Neuronal stem cell (in vitro differentiated cells): ENCODE measurements at regions not wholly inside any gene's neighbourhood (a gene's known extent, or its start where the extent isn't known, plus 50 kb on each side); places are given as distances from the start of the nearest gene placed in this dataset.

Experiments
- DNase-seq: peaks from one replicate; pipeline ENCODE4 v3.0.0-alpha.2; 2013; ENCODE audit warnings: low spot score
- H2AFZ ChIP-seq: one replicate; pipeline ENCODE4 v1.6.1; 2013; ENCODE audit warnings: mild to moderate bottlenecking, low read length, inconsistent platforms
- H2AK5ac ChIP-seq: 2 replicates; pipeline ENCODE4 v1.6.1; 2013; ENCODE audit warnings: low read depth, mild to moderate bottlenecking, inconsistent platforms, low read length, moderate library complexity, mixed read lengths
- H2BK120ac ChIP-seq: 2 replicates; pipeline ENCODE4 v1.6.1; 2013; ENCODE audit warnings: low read depth, mild to moderate bottlenecking, inconsistent platforms, low read length, moderate library complexity, mixed read lengths
- H2BK12ac ChIP-seq: one replicate; pipeline ENCODE4 v1.6.1; 2013; ENCODE audit warnings: low read length, inconsistent platforms
- H2BK15ac ChIP-seq: 2 replicates; pipeline ENCODE4 v1.6.1; 2013; ENCODE audit warnings: mild to moderate bottlenecking, low read length, inconsistent platforms, mixed read lengths
- H2BK5ac ChIP-seq: one replicate; pipeline ENCODE4 v1.6.1; 2013; ENCODE audit warnings: inconsistent platforms, mild to moderate bottlenecking, low read length, moderate library complexity
- H3K14ac ChIP-seq: one replicate; pipeline ENCODE4 v1.6.1; 2013; ENCODE audit warnings: low read length, inconsistent platforms
- H3K18ac ChIP-seq: 2 replicates; pipeline ENCODE4 v1.6.1; 2013; ENCODE audit warnings: low read length, inconsistent platforms
- H3K23ac ChIP-seq: 2 replicates; pipeline ENCODE4 v1.6.1; 2013; ENCODE audit warnings: low read depth, mild to moderate bottlenecking, mixed read lengths, low read length, inconsistent platforms; ENCODE audit not compliant: poor library complexity
- H3K27ac ChIP-seq: replicated peaks from 3 replicates; pipeline ENCODE4 v1.5.1; 2013; ENCODE audit warnings: low read length, inconsistent platforms
- H3K27me3 ChIP-seq, 3 experiments: 2 replicates each; pipeline ENCODE4 v1.6.1; 2013; ENCODE audit warnings: low read length in 3 of 3, mild to moderate bottlenecking in 2 of 3, inconsistent platforms in 1 of 3, low read depth in 1 of 3, mixed read lengths in 1 of 3, moderate library complexity in 1 of 3; ENCODE audit not compliant: control insufficient read depth in 3 of 3, insufficient read depth in 3 of 3
- H3K36me3 ChIP-seq, 2 donors: replicated peaks in 1 of 2; 2 replicates each; pipeline ENCODE4 v1.6.1; 2013; ENCODE audit warnings: low read length in 2 of 2; ENCODE audit not compliant: control insufficient read depth in 2 of 2, insufficient read depth in 2 of 2
- H3K4ac ChIP-seq: 2 replicates; pipeline ENCODE4 v1.6.1; 2013; ENCODE audit warnings: inconsistent platforms, mild to moderate bottlenecking, low read length, moderate library complexity
- H3K4me1 ChIP-seq, 2 donors: 1 replicate in 1 of 2; 2 replicates in 1 of 2; pipeline ENCODE4 v1.6.1; 2013; ENCODE audit warnings: low read length in 2 of 2, low read depth in 1 of 2; ENCODE audit not compliant: control insufficient read depth in 2 of 2, insufficient read depth in 1 of 2
- H3K4me2 ChIP-seq: one replicate; pipeline ENCODE4 v1.6.1; 2013; ENCODE audit warnings: mild to moderate bottlenecking, low read length, inconsistent platforms; ENCODE audit not compliant: insufficient read depth, poor library complexity, severe bottlenecking
- H3K4me3 ChIP-seq, 2 donors: 2 replicates each; pipeline ENCODE4 v1.5.1; 2013; ENCODE audit warnings: low read length in 2 of 2, mild to moderate bottlenecking in 2 of 2, inconsistent platforms in 1 of 2, moderate library complexity in 1 of 2
- H3K79me1 ChIP-seq: one replicate; pipeline ENCODE4 v1.6.1; 2013; ENCODE audit warnings: low read depth, mild to moderate bottlenecking, inconsistent platforms, low read length, moderate library complexity
- H3K9ac ChIP-seq: one replicate; pipeline ENCODE4 v1.6.1; 2013; ENCODE audit warnings: mild to moderate bottlenecking, low read depth, low read length, inconsistent platforms; ENCODE audit not compliant: poor library complexity
- H3K9me3 ChIP-seq, 2 donors: replicated peaks in 1 of 2; 2 replicates each; pipeline versions ENCODE3 to v1.6.1; 2013; ENCODE audit warnings: low read length in 2 of 2, mild to moderate bottlenecking in 2 of 2, inconsistent platforms in 1 of 2, low read depth in 1 of 2, mixed read lengths in 1 of 2, moderate library complexity in 1 of 2; ENCODE audit not compliant: control insufficient read depth in 2 of 2, insufficient read depth in 1 of 2
- H4K8ac ChIP-seq: one replicate; pipeline ENCODE4 v1.6.1; 2013; ENCODE audit warnings: low read depth, mild to moderate bottlenecking, inconsistent platforms, low read length, moderate library complexity
- H4K91ac ChIP-seq: one replicate; pipeline ENCODE4 v1.6.1; 2013; ENCODE audit warnings: low read length, low read depth, mild to moderate bottlenecking, inconsistent platforms; ENCODE audit not compliant: poor library complexity
- WGBS, 2 donors: extraction: QIAGEN DNeasy Blood & Tissue Kit; methylation state at CpG; one replicate each; pipeline ENCODE4 v1.1.7; 2013; ENCODE audit warnings: missing lambda C conversion rate in 2 of 2, mixed read lengths in 1 of 2; ENCODE audit not compliant: insufficient read length in 2 of 2, insufficient replicate concordance in 1 of 2; ENCODE audit errors: extremely low coverage in 2 of 2; 5-methylcytosine and 5-hydroxymethylcytosine counted together

GRCh38 chr1:208604295-208604694 lies 360.1 kb upstream of the PLXNA2 start:
- Histone ChIP-seq H3K9me3 (no peaks in the 10 kb centered on the region), H4K91ac (no peak overlapping the region), H3K4me1 (peaks cover 8 to 25% of the 10 kb centered on the region in 2 donors), H4K8ac (no peak overlapping the region), H3K9ac (no peak overlapping the region), H2BK120ac (no peak overlapping the region), H3K79me1 (no peaks in the 10 kb centered on the region), H3K14ac (no peak overlapping the region), H3K4ac (no peak overlapping the region), H3K4me3 (no peak overlapping the region), H3K18ac (no peak overlapping the region), H3K4me2 (no peak overlapping the region), H3K36me3 (no peaks in the 10 kb centered on the region), H3K27ac (no peak overlapping the region), H2BK12ac (no peak overlapping the region), H2BK5ac (no peak overlapping the region), H3K27me3 (no peaks in the 10 kb centered on the region), H2AFZ (no peak overlapping the region), H2BK15ac (no peak overlapping the region), H3K23ac (no peak overlapping the region), H2AK5ac (no peak overlapping the region)
- WGBS, 2 donors: no CpG with 5 or more reads among the region's 4 CpGs
- no peak for DNase-seq

DNA sequence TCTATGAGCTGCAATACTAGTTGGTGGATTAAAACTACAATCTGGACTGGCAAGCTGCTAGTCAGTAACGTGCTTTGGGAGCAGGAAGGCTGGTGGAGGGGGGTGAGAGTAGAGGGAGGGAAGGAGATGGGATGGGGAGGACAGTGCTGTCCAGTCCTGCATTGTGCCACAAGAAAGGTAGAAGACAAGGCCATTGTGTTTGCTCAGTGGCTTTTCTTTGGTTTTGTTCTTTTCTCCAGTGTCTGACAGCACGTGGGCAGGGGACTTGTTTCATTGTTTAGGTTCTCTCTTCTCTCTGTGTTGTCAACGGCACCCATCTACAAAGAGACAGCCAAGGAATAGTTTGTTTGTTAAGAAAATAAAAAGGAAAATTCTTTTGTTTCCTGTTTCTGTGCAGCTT lies 362.8 kb upstream of the PLXNA2 start:
- peaks cover 0 to 6% of the 10 kb centered on the region in 2 donors for H3K4me1 ChIP-seq
- H3K36me3 ChIP-seq: no peaks in the 10 kb centered on the region
- H3K27me3 ChIP-seq: no peaks in the 10 kb centered on the region
- H2AFZ ChIP-seq: no peak overlapping the region
- H2BK120ac ChIP-seq: no peak overlapping the region
- H3K9ac ChIP-seq: no peak overlapping the region
- H3K79me1 ChIP-seq: no peaks in the 10 kb centered on the region
- no peak overlapping the region for H2BK5ac ChIP-seq
- no peak overlapping the region for H3K14ac ChIP-seq
- DNase-seq: no peak
- no peak overlapping the region for H3K18ac ChIP-seq
- no peak overlapping the region for H2AK5ac ChIP-seq
- H4K8ac ChIP-seq: no peak overlapping the region
- H3K23ac ChIP-seq: no peak overlapping the region
- no peak overlapping the region for H2BK15ac ChIP-seq
- no peak overlapping the region for H3K4ac ChIP-seq
- H3K27ac ChIP-seq: no peak overlapping the region
- H4K91ac ChIP-seq: no peak overlapping the region
- no CpG with 5 or more reads among the region's 3 CpGs for WGBS, 2 donors
- H3K9me3 ChIP-seq: no peaks in the 10 kb centered on the region
- H3K4me3 ChIP-seq: no peak overlapping the region
- no peak overlapping the region for H2BK12ac ChIP-seq
- no peak overlapping the region for H3K4me2 ChIP-seq

DNA sequence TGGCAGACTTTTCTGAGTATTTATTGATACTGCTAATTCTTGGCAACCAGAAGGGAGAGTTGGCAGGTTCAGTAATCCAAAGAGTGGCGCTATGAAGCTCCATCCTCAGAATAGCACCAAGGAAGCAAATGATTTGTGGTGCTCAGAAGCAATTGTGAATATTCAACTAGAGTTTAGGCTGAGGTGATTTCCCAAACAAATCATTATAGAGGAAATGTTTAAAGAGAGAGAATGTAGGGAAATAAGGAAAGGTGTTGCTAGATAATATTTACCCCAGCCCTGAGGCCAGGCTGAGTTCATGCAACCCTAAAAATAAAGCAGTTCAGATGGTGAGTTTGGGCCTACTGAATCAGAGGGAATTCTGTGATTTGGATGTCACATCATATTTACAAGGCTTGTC lies 363.4 kb upstream of the PLXNA2 start:
- no peak overlapping the region for H3K4ac ChIP-seq
- H3K4me1 ChIP-seq: peaks cover 0 to 6% of the 10 kb centered on the region in 2 donors
- H3K36me3 ChIP-seq: no peaks in the 10 kb centered on the region
- no peak overlapping the region for H3K18ac ChIP-seq
- H3K9ac ChIP-seq: no peak overlapping the region
- no peak overlapping the region for H4K8ac ChIP-seq
- H3K4me2 ChIP-seq: no peak overlapping the region
- no peak overlapping the region for H2BK15ac ChIP-seq
- H3K79me1 ChIP-seq: no peaks in the 10 kb centered on the region
- no peaks in the 10 kb centered on the region for H3K9me3 ChIP-seq
- H3K4me3 ChIP-seq: no peak overlapping the region
- no peak overlapping the region for H2BK12ac ChIP-seq
- H2AFZ ChIP-seq: no peak overlapping the region
- no peaks in the 10 kb centered on the region for H3K27me3 ChIP-seq
- H3K23ac ChIP-seq: no peak overlapping the region
- H2AK5ac ChIP-seq: no peak overlapping the region
- no peak overlapping the region for H3K27ac ChIP-seq
- no peak overlapping the region for H2BK5ac ChIP-seq
- no peak overlapping the region for H3K14ac ChIP-seq
- DNase-seq: no peak
- no peak overlapping the region for H4K91ac ChIP-seq
- no CpG with 5 or more reads among the region's 1 CpG for WGBS, 2 donors
- H2BK120ac ChIP-seq: no peak overlapping the region

GRCh38 chr1:208614610-208615009 lies 370.4 kb upstream of the PLXNA2 start:
- H3K14ac ChIP-seq: no peak overlapping the region
- no peak overlapping the region for H3K18ac ChIP-seq
- no peak overlapping the region for H3K27ac ChIP-seq
- no peak overlapping the region for H4K91ac ChIP-seq
- H3K4me2 ChIP-seq: no peak overlapping the region
- no peaks in the 10 kb centered on the region for H3K9me3 ChIP-seq
- H2AK5ac ChIP-seq: no peak overlapping the region
- no peak overlapping the region for H2AFZ ChIP-seq
- WGBS, 2 donors: no CpG with 5 or more reads among the region's 2 CpGs
- no peaks in the 10 kb centered on the region for H3K27me3 ChIP-seq
- H3K4me1 ChIP-seq: no peaks in the 10 kb centered on the region
- no peak overlapping the region for H3K9ac ChIP-seq
- H3K4ac ChIP-seq: no peak overlapping the region
- no peak overlapping the region for H2BK15ac ChIP-seq
- H2BK120ac ChIP-seq: no peak overlapping the region
- no peak overlapping the region for H2BK5ac ChIP-seq
- no peak overlapping the region for H3K4me3 ChIP-seq
- no peaks in the 10 kb centered on the region for H3K36me3 ChIP-seq
- no peak overlapping the region for H4K8ac ChIP-seq
- H3K23ac ChIP-seq: no peak overlapping the region
- DNase-seq: no peak
- no peak overlapping the region for H2BK12ac ChIP-seq
- H3K79me1 ChIP-seq: no peaks in the 10 kb centered on the region
